ENCODE measurements at regions not wholly inside any gene's neighbourhood (a gene's known extent, or its start where the extent isn't known, plus 50 kb on each side); places are given as distances from the start of the nearest gene placed in this dataset.

GRCh38 chr10:4514445-4515108, 311.4 kb upstream of the AKR1E2 start:
- Histone ChIP-seq H3K4me3 (peak overlapping the region in 1 of 4 donors; percentile 35), H3K4me1 (peaks cover 0 to 19% of the 10 kb centered on the region in 2 donors), H3K36me3 (no peaks in the 10 kb centered on the region), H3K9me3 (no peaks in the 10 kb centered on the region), H3K27me3 (no peaks in the 10 kb centered on the region), H3K27ac (peak overlapping the region; percentile 59 to 70 (median 62))
- DNase-seq (peak; percentile 38 to 69), ATAC-seq (peak; percentile 64 to 82)
- TF ChIP-seq POLR2A (IDR thresholded peaks at IDR 0.05) (no peak), CTCF (IDR thresholded peaks at IDR 0.05 in 4 of 5, conservative IDR thresholded peaks at IDR 0.05 in 1 of 5) (no peak)
- in situ Hi-C loops (cut with MboI; ENCODE audit: low sequenced_read_pairs in 4 of 4) (loop anchor here in 2 of 4 donors (10.0 to 25.0 kb wide), 2 partner anchors 130 to 248 kb away; no protein-coding TSS in a partner anchor), intact Hi-C loops (cut with DNase I; ENCODE audit: low total_unique reads) (loop anchor here (5.0 kb wide), 1 partner anchor 123 kb away; no protein-coding TSS in a partner anchor)

- intact Hi-C loops (cut with DNase I; ENCODE audit: low total_unique reads) (loop anchor here (2.0 to 5.0 kb wide), 2 partner anchors 125 to 258 kb away; no protein-coding TSS in a partner anchor), in situ Hi-C loops (cut with MboI; ENCODE audit: low sequenced_read_pairs in 4 of 4) (loop anchor here in 2 of 4 donors (10.0 to 25.0 kb wide), 2 partner anchors 132 to 250 kb away; no protein-coding TSS in a partner anchor)
- Histone ChIP-seq H3K27me3 (no peaks in the 10 kb centered on the region), H3K4me3 (no peak overlapping the region), H3K36me3 (no peaks in the 10 kb centered on the region), H3K4me1 (peaks cover 0 to 19% of the 10 kb centered on the region in 2 donors), H3K9me3 (no peaks in the 10 kb centered on the region), H3K27ac (no peak overlapping the region)
- TF ChIP-seq CTCF (IDR thresholded peaks at IDR 0.05 in 4 of 5, conservative IDR thresholded peaks at IDR 0.05 in 1 of 5) (peak in 4 of 5 experiments; percentile 20 to 38 (median 24)), POLR2A (IDR thresholded peaks at IDR 0.05) (no peak)
- peak in 1 of 2 donors; percentile 22 for DNase-seq
- peak in 1 of 2 donors; percentile 40 for ATAC-seq
These were observed 313.3 kb upstream of the AKR1E2 start for GRCh38 chr10:4512671-4513240.

- intact Hi-C loops (cut with DNase I; ENCODE audit: low total_unique reads) (loop anchor here (2.0 to 5.0 kb wide), 2 partner anchors 125 to 259 kb away; no protein-coding TSS in a partner anchor), in situ Hi-C loops (cut with MboI; ENCODE audit: low sequenced_read_pairs in 4 of 4) (loop anchor here in 2 of 4 donors (10.0 to 25.0 kb wide), 2 partner anchors 133 to 250 kb away; no protein-coding TSS in a partner anchor)
- no peaks in the 10 kb centered on the region for H3K36me3 ChIP-seq
- H3K27ac ChIP-seq: no peak overlapping the region
- no peak for TF ChIP-seq CTCF (IDR thresholded peaks at IDR 0.05 in 4 of 5, conservative IDR thresholded peaks at IDR 0.05 in 1 of 5)
- no peak for TF ChIP-seq POLR2A (IDR thresholded peaks at IDR 0.05)
- peaks cover 0 to 19% of the 10 kb centered on the region in 2 donors for H3K4me1 ChIP-seq
- H3K9me3 ChIP-seq: no peaks in the 10 kb centered on the region
- DNase-seq: no peak
- H3K27me3 ChIP-seq: no peaks in the 10 kb centered on the region
- no peak for ATAC-seq
- H3K4me3 ChIP-seq: no peak overlapping the region
These were observed 313.8 kb upstream of the AKR1E2 start for GRCh38 chr10:4512196-4512595.

GRCh38 chr10:4511509-4511908, 314.5 kb upstream of the AKR1E2 start:
- intact Hi-C loops (cut with DNase I; ENCODE audit: low total_unique reads): loop anchor here (5.0 kb wide), 1 partner anchor 126 kb away; no protein-coding TSS in a partner anchor
- H3K36me3 ChIP-seq: no peaks in the 10 kb centered on the region
- no peak for TF ChIP-seq POLR2A (IDR thresholded peaks at IDR 0.05)
- no peak for TF ChIP-seq CTCF (IDR thresholded peaks at IDR 0.05 in 4 of 5, conservative IDR thresholded peaks at IDR 0.05 in 1 of 5)

More at GRCh38 chr10:4511509-4511908, 314.5 kb upstream of the AKR1E2 start:
- no peaks in the 10 kb centered on the region for H3K9me3 ChIP-seq
- ATAC-seq (no peak), DNase-seq (no peak)
- in situ Hi-C loops (cut with MboI; ENCODE audit: low sequenced_read_pairs in 4 of 4): loop anchor here in 2 of 4 donors (10.0 to 25.0 kb wide), 2 partner anchors 133 to 251 kb away; no protein-coding TSS in a partner anchor
- H3K27ac ChIP-seq: no peak overlapping the region
- no peak overlapping the region for H3K4me3 ChIP-seq
- no peaks in the 10 kb centered on the region for H3K27me3 ChIP-seq
- H3K4me1 ChIP-seq: peaks cover 0 to 19% of the 10 kb centered on the region in 2 donors
